ENCODE measurements at regions not wholly inside any gene's neighbourhood (a gene's known extent, or its start where the extent isn't known, plus 50 kb on each side); places are given as distances from the start of the nearest gene placed in this dataset.

DNA sequence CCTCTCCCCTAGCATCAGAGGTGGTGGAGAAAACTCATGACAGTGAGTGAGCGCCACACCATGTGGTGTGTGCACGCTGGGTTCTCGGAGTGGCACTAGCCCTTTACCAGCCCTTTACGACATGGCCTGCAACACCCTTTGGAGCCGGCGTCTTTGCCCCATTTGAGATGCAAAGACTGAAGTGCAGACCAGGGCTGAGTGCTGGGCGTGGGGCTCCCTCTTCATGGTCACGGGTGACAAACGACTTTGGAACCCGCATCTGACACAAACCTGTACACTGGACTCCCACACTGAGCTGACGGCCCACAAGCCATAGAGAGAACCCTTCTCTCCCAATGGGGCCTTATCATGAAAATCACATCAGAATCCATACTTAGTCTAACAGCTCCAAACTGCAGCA, 76.8 kb upstream of the ALDH1L1 start:
- Histone ChIP-seq H3K27me3 (ENCODE audit: control insufficient read depth, insufficient read depth, low read length) (no peaks in the 10 kb centered on the region), H3K36me3 (ENCODE audit: control insufficient read depth, insufficient read depth, low read length) (no peaks in the 10 kb centered on the region), H3K4me3 (ENCODE audit: low read depth, low read length) (no peak overlapping the region)
- CTCF ChIA-PET, result interaction anchor here (0.6 to 1.3 kb wide), 3 partner anchors 11 to 139 kb away, joined by 3 to 6 read pairs (median 3); no protein-coding TSS in a partner anchor
- TF ChIP-seq CTCF (IDR thresholded peaks at IDR 0.05; ENCODE audit: insufficient read depth, low read depth, low read length), result no peak
- POLR2A ChIA-PET, result no interaction called here
- DNase-seq (ENCODE audit: low read depth), result no peak

DNA sequence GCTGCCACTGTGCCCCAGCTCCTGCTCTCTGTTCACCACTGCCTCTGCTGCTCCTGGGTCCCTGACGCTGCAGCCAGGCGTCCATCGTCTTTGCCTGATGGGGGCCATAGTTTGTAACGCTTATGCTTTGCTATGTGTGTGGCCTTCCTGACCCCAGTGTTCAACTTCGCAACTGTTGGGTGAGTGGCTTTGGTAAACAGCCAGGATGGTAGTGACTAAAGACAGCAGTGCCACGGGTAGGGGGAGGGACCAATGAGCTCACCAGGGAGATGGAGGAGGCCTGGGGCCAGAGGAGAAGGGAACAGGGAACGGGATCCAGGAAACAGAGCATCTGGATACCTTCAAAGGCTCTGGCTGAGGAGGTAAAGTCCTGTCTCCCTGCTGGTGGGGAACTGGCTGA, 75.9 kb upstream of the ALDH1L1 start:
- ChIA-PET POLR2A (no interaction called here), CTCF (interaction anchor here (1.2 kb wide), 2 partner anchors 122 to 133 kb away, joined by 3 read pairs; no protein-coding TSS in a partner anchor)
- no peak for TF ChIP-seq CTCF (IDR thresholded peaks at IDR 0.05; ENCODE audit: insufficient read depth, low read depth, low read length)
- H3K4me3 ChIP-seq (ENCODE audit: low read depth, low read length), result no peak overlapping the region
- H3K27me3 ChIP-seq (ENCODE audit: control insufficient read depth, insufficient read depth, low read length), result no peaks in the 10 kb centered on the region
- H3K36me3 ChIP-seq (ENCODE audit: control insufficient read depth, insufficient read depth, low read length), result no peaks in the 10 kb centered on the region
- no peak for DNase-seq (ENCODE audit: low read depth)

- Histone ChIP-seq H3K27me3 (ENCODE audit: control insufficient read depth, insufficient read depth, low read length) (peaks cover 3% of the 10 kb centered on the region; the same call in 1 of the 2 replicates), H3K36me3 (ENCODE audit: control insufficient read depth, insufficient read depth, low read length) (no peaks in the 10 kb centered on the region), H3K4me3 (ENCODE audit: low read depth, low read length) (no peak overlapping the region)
- ChIA-PET POLR2A (no interaction called here), CTCF (interaction anchor here (1.5 to 1.9 kb wide), 2 partner anchors 120 to 137 kb away, joined by 4 to 10 read pairs; no protein-coding TSS in a partner anchor)
- no peak for TF ChIP-seq CTCF (IDR thresholded peaks at IDR 0.05; ENCODE audit: insufficient read depth, low read depth, low read length)
- DNase-seq (ENCODE audit: low read depth), result no peak
Observed at GRCh38 chr3:126253072-126253471, 72.7 kb upstream of the ALDH1L1 start.

GRCh38 chr3:126252373-126252772, 72.0 kb upstream of the ALDH1L1 start:
- Histone ChIP-seq H3K27me3 (ENCODE audit: control insufficient read depth, insufficient read depth, low read length) (peaks cover 3% of the 10 kb centered on the region; the same call in 1 of the 2 replicates), H3K36me3 (ENCODE audit: control insufficient read depth, insufficient read depth, low read length) (no peaks in the 10 kb centered on the region), H3K4me3 (ENCODE audit: low read depth, low read length) (no peak overlapping the region)
- no peak for DNase-seq (ENCODE audit: low read depth)
- POLR2A ChIA-PET, result interaction anchor here (0.6 kb wide), 1 partner anchor 40 kb away, joined by 3 read pairs; no protein-coding TSS in a partner anchor
- CTCF ChIA-PET, result no interaction called here
- no peak for TF ChIP-seq CTCF (IDR thresholded peaks at IDR 0.05; ENCODE audit: insufficient read depth, low read depth, low read length)

DNA sequence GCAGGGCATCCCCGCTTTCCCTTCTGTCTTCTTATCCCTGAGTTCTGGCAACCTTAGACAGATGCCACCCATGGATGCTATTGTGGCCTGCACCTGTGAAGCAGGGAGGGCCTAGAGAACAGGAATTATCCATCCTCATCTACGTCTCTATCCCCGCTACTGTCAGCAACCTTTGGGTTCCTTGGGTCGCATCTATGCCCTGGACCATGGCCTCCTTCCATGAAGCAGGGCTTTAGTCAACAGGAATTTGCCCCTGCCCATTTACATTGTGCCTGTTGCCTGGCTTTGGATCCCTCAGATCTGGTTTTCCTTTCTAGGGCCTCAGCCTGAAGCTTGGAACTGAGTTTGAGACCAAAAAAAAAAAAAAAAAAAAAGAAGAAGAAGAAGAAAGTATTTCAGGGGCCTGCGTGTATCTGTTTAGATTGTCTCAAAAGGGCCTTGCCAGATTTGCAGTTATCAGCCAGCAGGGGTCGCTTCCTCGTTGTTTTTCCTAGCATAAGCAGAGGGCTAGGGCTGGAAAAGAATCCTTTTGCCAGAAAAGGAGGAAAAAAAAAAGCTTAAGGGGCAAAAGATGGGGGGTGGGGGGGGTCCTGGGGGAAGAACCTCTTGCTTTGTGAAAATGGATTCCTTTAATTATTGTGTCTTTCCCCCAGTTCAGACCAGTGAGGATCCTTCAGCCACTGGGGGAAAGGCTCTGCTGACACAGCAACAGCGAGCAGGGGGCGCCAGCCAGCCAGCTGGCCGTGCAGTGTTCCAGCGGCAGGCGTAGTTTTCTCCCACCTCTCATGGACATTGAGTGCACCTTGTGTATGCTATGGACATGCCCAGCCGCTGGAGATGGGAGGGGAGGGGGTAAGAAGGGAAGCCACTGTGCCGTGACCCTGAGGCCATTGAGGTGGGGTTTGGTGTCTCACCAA, 65.7 kb upstream of the ALDH1L1 start:
- Histone ChIP-seq H3K36me3 (ENCODE audit: control insufficient read depth, insufficient read depth, low read length) (no peaks in the 10 kb centered on the region), H3K4me3 (ENCODE audit: low read depth, low read length) (no peak overlapping the region), H3K27me3 (ENCODE audit: control insufficient read depth, insufficient read depth, low read length) (peaks cover 3% of the 10 kb centered on the region; the same call in 1 of the 2 replicates)
- DNase-seq (ENCODE audit: low read depth), result no peak
- peak; percentile 69 for TF ChIP-seq CTCF (IDR thresholded peaks at IDR 0.05; ENCODE audit: insufficient read depth, low read depth, low read length)
- ChIA-PET POLR2A (interaction anchor here (0.6 kb wide), 1 partner anchor 22 kb away, joined by 4 read pairs; no protein-coding TSS in a partner anchor), CTCF (interaction anchor here (0.6 to 5.3 kb wide), 19 partner anchors 8 to 250 kb away, joined by 3 to 47 read pairs (median 4); no protein-coding TSS in a partner anchor)

All from BJ (cell line).